ENCODE measurements at regions not wholly inside any gene's neighbourhood (a gene's known extent, or its start where the extent isn't known, plus 50 kb on each side); places are given as distances from the start of the nearest gene placed in this dataset.

DNA sequence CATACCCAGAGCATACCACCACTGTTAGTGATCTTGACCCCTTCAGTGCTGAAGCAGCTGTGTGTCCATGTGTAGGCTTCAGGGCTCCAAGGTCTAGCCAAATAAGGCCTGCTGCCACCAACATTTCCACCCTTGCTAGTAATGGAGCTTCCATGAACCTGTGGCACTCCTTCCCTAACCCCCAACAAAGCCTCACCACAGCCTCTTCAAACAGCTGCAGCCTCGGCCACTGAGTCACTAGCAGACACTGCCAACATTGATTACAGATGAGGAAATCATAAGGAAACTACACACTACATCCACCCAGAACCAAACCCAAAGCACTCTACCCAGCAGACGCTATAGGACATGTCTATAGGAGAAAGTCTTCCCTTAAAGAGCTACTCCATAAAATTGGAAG, 610.7 kb downstream of the KCNJ2 start:
- TF ChIP-seq, protein P1, sequence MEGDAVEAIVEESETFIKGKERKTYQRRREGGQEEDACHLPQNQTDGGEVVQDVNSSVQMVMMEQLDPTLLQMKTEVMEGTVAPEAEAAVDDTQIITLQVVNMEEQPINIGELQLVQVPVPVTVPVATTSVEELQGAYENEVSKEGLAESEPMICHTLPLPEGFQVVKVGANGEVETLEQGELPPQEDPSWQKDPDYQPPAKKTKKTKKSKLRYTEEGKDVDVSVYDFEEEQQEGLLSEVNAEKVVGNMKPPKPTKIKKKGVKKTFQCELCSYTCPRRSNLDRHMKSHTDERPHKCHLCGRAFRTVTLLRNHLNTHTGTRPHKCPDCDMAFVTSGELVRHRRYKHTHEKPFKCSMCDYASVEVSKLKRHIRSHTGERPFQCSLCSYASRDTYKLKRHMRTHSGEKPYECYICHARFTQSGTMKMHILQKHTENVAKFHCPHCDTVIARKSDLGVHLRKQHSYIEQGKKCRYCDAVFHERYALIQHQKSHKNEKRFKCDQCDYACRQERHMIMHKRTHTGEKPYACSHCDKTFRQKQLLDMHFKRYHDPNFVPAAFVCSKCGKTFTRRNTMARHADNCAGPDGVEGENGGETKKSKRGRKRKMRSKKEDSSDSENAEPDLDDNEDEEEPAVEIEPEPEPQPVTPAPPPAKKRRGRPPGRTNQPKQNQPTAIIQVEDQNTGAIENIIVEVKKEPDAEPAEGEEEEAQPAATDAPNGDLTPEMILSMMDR (IDR thresholded peaks at IDR 0.05): no peak
- no peak for TF ChIP-seq POLR2A (IDR thresholded peaks at IDR 0.05)
